ENCODE measurements at regions not wholly inside any gene's neighbourhood (a gene's known extent, or its start where the extent isn't known, plus 50 kb on each side); places are given as distances from the start of the nearest gene placed in this dataset.

DNA sequence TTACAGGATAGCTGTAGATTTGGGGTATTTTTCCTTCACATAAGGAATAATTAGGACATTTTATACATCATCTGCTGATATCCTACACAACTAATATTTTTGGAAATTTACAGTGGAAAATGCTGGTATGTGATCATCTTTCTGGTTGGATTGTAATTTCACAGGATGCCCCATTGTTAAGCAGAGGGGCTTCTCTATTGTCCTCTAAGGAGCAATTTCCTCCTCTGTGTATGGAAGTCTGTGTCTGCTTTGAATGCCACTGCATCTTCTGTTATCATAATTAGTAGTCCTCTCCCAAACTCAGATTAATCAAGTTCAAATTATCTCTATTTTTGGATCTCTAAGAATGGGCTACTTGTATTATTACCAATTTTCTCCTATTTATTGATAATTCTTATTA, 988.1 kb upstream of the B3GALT2 start:
- H3K36me3 ChIP-seq (replicated peaks; ENCODE audit: insufficient read depth, low read depth) = no peaks in the 10 kb centered on the region
- no peak overlapping the region for H2AFZ ChIP-seq
- no peaks in the 10 kb centered on the region for H3K9me3 ChIP-seq (ENCODE audit: low read depth)
- no peak overlapping the region for H3K27ac ChIP-seq
- H3K4me2 ChIP-seq = no peak overlapping the region
- H3K27me3 ChIP-seq = no peaks in the 10 kb centered on the region
- DNase-seq (ENCODE audit: low spot score) = no peak
- peaks cover 4% of the 10 kb centered on the region for H3K4me1 ChIP-seq (ENCODE audit: insufficient read depth)
- no peaks in the 10 kb centered on the region for H3K79me2 ChIP-seq
- no peak for TF ChIP-seq EZH2 (IDR thresholded peaks at IDR 0.05; ENCODE audit: borderline replicate concordance)
- TF ChIP-seq, protein P1, sequence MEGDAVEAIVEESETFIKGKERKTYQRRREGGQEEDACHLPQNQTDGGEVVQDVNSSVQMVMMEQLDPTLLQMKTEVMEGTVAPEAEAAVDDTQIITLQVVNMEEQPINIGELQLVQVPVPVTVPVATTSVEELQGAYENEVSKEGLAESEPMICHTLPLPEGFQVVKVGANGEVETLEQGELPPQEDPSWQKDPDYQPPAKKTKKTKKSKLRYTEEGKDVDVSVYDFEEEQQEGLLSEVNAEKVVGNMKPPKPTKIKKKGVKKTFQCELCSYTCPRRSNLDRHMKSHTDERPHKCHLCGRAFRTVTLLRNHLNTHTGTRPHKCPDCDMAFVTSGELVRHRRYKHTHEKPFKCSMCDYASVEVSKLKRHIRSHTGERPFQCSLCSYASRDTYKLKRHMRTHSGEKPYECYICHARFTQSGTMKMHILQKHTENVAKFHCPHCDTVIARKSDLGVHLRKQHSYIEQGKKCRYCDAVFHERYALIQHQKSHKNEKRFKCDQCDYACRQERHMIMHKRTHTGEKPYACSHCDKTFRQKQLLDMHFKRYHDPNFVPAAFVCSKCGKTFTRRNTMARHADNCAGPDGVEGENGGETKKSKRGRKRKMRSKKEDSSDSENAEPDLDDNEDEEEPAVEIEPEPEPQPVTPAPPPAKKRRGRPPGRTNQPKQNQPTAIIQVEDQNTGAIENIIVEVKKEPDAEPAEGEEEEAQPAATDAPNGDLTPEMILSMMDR (IDR thresholded peaks at IDR 0.05; ENCODE audit: poor library complexity) = no peak
- no peak for TF ChIP-seq EZH2phosphoT487 (IDR thresholded peaks at IDR 0.05; ENCODE audit: low read depth, severe bottlenecking, unreplicated experiment)
- H3K4me3 ChIP-seq = no peak overlapping the region
- no peaks in the 10 kb centered on the region for H3K9me2 ChIP-seq (replicated peaks; ENCODE audit: insufficient read depth)
- no peaks in the 10 kb centered on the region for H4K20me1 ChIP-seq (ENCODE audit: insufficient read depth, poor library complexity, severe bottlenecking)

DNA sequence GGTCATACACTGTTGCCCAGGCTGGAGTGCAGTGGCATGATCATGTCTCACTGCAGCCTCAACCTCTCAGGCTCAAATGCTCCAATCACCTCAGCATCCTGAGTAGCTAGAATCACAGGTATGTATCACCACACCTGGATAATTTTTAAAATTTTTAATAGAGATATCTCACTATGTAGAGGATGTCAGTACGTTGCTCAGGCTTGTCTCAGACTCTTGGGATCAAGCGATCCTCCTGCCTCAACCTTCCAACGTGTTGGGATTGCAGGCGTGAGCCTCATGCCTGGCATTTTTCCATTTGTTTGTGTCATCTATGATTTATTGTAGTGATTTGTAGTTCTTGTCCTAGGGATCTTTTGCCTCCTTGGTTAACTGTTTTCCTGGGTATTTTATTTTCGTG, 985.2 kb upstream of the B3GALT2 start:
- DNase-seq (ENCODE audit: low spot score) = no peak
- 89% methylated on average over 5 of the region's 5 CpGs for WGBS (ENCODE audit: low lambda C conversion rate, missing lambda C conversion rate)
- TF ChIP-seq, protein P1 (IDR thresholded peaks at IDR 0.05; ENCODE audit: poor library complexity) = no peak
- no peak for TF ChIP-seq EZH2 (IDR thresholded peaks at IDR 0.05; ENCODE audit: borderline replicate concordance)
- TF ChIP-seq EZH2phosphoT487 (IDR thresholded peaks at IDR 0.05; ENCODE audit: low read depth, severe bottlenecking, unreplicated experiment) = no peak

DNA sequence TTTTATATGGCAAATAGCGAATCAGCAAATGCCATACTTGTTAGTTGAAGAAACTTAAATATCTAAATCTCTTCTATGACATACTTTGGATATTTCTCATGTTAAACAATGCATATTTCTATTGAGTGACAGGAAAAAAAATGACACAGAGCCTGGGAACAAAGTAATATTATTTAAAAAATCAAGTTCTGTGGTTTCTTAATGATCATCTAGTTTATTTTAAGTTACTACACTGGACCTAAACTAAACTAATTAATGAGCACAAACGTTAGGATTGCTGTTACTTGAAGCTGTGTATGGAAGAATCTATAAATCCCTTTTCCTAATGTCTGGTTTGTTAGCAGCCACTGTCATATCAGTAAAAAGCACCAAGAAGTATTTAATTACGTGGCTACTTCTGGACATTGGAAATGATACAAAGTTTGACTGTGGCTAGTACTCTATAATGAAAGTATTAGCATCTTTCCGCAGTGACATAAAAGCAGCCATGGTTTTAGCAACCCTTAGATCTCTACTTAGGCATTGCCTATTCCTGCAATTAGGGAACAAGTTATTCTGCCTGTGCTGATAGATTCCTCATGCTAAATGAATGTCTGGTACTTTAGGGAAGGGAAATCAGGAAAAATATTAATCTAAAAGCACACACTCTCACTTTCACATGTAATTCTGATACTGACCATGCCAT, 981.7 kb upstream of the B3GALT2 start:
- Histone ChIP-seq H3K79me2 (no peaks in the 10 kb centered on the region), H3K4me1 (ENCODE audit: insufficient read depth) (no peaks in the 10 kb centered on the region), H3K36me3 (replicated peaks; ENCODE audit: insufficient read depth, low read depth) (no peaks in the 10 kb centered on the region), H2AFZ (no peak overlapping the region), H3K9me3 (ENCODE audit: low read depth) (no peaks in the 10 kb centered on the region), H3K27me3 (no peaks in the 10 kb centered on the region), H3K9me2 (replicated peaks; ENCODE audit: insufficient read depth) (no peaks in the 10 kb centered on the region), H3K27ac (no peak overlapping the region), H3K4me2 (no peak overlapping the region), H3K4me3 (no peak overlapping the region), H4K20me1 (ENCODE audit: insufficient read depth, poor library complexity, severe bottlenecking) (no peaks in the 10 kb centered on the region)
- WGBS (ENCODE audit: low lambda C conversion rate, missing lambda C conversion rate) = 74% methylated on average over 4 of the region's 4 CpGs
- TF ChIP-seq EZH2 (IDR thresholded peaks at IDR 0.05; ENCODE audit: borderline replicate concordance) = no peak
- TF ChIP-seq, protein P1 (IDR thresholded peaks at IDR 0.05; ENCODE audit: poor library complexity) = no peak
- no peak for TF ChIP-seq EZH2phosphoT487 (IDR thresholded peaks at IDR 0.05; ENCODE audit: low read depth, severe bottlenecking, unreplicated experiment)
- no peak for DNase-seq (ENCODE audit: low spot score)

More for the DNA sequence above, 985.2 kb upstream of the B3GALT2 start:
- Histone ChIP-seq H3K4me3 (no peak overlapping the region), H3K79me2 (no peaks in the 10 kb centered on the region), H3K4me2 (no peak overlapping the region), H3K27me3 (no peaks in the 10 kb centered on the region), H3K9me2 (replicated peaks; ENCODE audit: insufficient read depth) (no peaks in the 10 kb centered on the region), H4K20me1 (ENCODE audit: insufficient read depth, poor library complexity, severe bottlenecking) (no peaks in the 10 kb centered on the region), H3K4me1 (ENCODE audit: insufficient read depth) (peaks cover 4% of the 10 kb centered on the region), H3K36me3 (replicated peaks; ENCODE audit: insufficient read depth, low read depth) (no peaks in the 10 kb centered on the region), H2AFZ (no peak overlapping the region), H3K9me3 (ENCODE audit: low read depth) (no peaks in the 10 kb centered on the region), H3K27ac (no peak overlapping the region)
